ENCODE measurements at regions not wholly inside any gene's neighbourhood (a gene's known extent, or its start where the extent isn't known, plus 50 kb on each side); places are given as distances from the start of the nearest gene placed in this dataset.
"Not testable (repeated sequence)": the region's sequence is repeated elsewhere in the genome, so short reads cannot be mapped to it uniquely, and the experiment has no call there.

GRCh38 chr14:21788687-21789086, 115.1 kb upstream of the OR4E1 start:
- H3K9me3 Mint-ChIP-seq (ENCODE audit: low read depth); H3K4me3 Mint-ChIP-seq; CTCF ChIA-PET; H3K36me3 Mint-ChIP-seq; H3K4me1 Mint-ChIP-seq; DNase-seq; ATAC-seq; H3K27ac Mint-ChIP-seq: not testable (repeated sequence)
- peaks cover 20% of the 10 kb centered on the region for H3K27me3 Mint-ChIP-seq

- H3K9me3 Mint-ChIP-seq (ENCODE audit: low read depth); CTCF ChIA-PET; H3K36me3 Mint-ChIP-seq; H3K27ac Mint-ChIP-seq; DNase-seq; ATAC-seq; H3K4me1 Mint-ChIP-seq; H3K4me3 Mint-ChIP-seq: not testable (repeated sequence)
- peaks cover 16% of the 10 kb centered on the region for H3K27me3 Mint-ChIP-seq
Observed at GRCh38 chr14:21787242-21787641, 113.6 kb upstream of the OR4E1 start.

- no peak overlapping the region for H3K4me3 Mint-ChIP-seq
- peaks cover 11% of the 10 kb centered on the region for H3K27me3 Mint-ChIP-seq
- CTCF ChIA-PET, result no interaction called here
- no peaks in the 10 kb centered on the region for H3K4me1 Mint-ChIP-seq
- H3K9me3 Mint-ChIP-seq (ENCODE audit: low read depth), result no peaks in the 10 kb centered on the region
- no peak for DNase-seq
- H3K36me3 Mint-ChIP-seq, result no peaks in the 10 kb centered on the region
- no peak for ATAC-seq
- no peak overlapping the region for H3K27ac Mint-ChIP-seq
Observed at GRCh38 chr14:21781543-21781942, 107.9 kb upstream of the OR4E1 start.

DNA sequence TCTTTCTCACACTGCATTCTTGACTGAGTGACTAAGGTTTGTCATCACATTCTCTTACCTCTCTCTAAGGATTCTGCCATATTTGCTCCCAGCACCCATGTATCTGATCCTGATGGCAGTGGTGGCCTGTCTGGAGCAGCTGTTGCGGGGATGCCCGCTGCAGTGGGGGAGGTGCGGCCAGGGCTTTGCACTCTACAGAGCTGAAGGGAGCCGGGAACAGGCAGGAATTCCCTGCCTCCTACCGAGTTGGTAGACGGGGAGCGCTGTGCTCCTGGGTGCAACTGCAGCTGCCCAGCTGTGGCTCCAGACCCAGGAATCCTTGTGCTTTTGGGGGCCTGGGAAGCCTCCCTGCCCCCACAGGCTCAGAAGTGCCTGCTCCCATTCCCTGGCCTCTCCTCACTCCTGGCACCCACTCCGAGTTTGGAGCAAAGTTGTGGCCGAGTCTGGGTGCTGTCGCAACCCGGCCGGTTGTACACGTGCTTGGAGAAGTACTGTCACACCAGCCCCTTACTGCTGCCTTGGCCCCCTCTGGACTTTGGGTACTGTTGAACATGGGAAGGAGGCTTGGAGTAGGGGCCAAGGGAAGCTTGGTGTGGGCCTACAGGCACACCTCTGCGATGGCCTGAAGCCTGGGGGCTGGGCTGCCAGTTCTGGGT, 106.9 kb upstream of the OR4E1 start:
- CTCF ChIA-PET, result no interaction called here
- Mint-ChIP-seq H3K27me3 (peaks cover 11% of the 10 kb centered on the region), H3K27ac (no peak overlapping the region), H3K4me1 (no peaks in the 10 kb centered on the region), H3K36me3 (no peaks in the 10 kb centered on the region), H3K9me3 (ENCODE audit: low read depth) (no peaks in the 10 kb centered on the region), H3K4me3 (no peak overlapping the region)
- no peak for DNase-seq
- no peak for ATAC-seq

- Mint-ChIP-seq H3K4me1 (peaks cover 8% of the 10 kb centered on the region), H3K27me3 (peaks cover 20% of the 10 kb centered on the region), H3K36me3 (no peaks in the 10 kb centered on the region), H3K4me3 (no peak overlapping the region), H3K9me3 (ENCODE audit: low read depth) (no peaks in the 10 kb centered on the region), H3K27ac (no peak overlapping the region)
- CTCF ChIA-PET, result interaction anchor here (1.4 kb wide), 1 partner anchor 23 kb away, joined by 3 read pairs; no protein-coding TSS in a partner anchor
- DNase-seq (no peak), ATAC-seq (no peak)
Observed at GRCh38 chr14:21771671-21772070, 98.1 kb upstream of the OR4E1 start.

- ATAC-seq, result peak; percentile 9
Observed at GRCh38 chr14:21768875-21769257, 95.2 kb upstream of the OR4E1 start.

GRCh38 chr14:21768116-21768874, 94.7 kb upstream of the OR4E1 start:
- ATAC-seq (peak; percentile 93), DNase-seq (peak; percentile 54)
- peaks cover 21% of the 10 kb centered on the region for H3K27me3 Mint-ChIP-seq
- peak overlapping the region; percentile 80 for H3K27ac Mint-ChIP-seq
- H3K9me3 Mint-ChIP-seq (ENCODE audit: low read depth), result no peaks in the 10 kb centered on the region
- CTCF ChIA-PET, result interaction anchor here (1.0 to 3.3 kb wide), 4 partner anchors 19 to 58 kb away, joined by 3 to 15 read pairs (median 4); no protein-coding TSS in a partner anchor
- H3K4me1 Mint-ChIP-seq, result peaks cover 8% of the 10 kb centered on the region
- peak overlapping the region; percentile 61 for H3K4me3 Mint-ChIP-seq
- no peaks in the 10 kb centered on the region for H3K36me3 Mint-ChIP-seq

More at GRCh38 chr14:21768875-21769257, 95.2 kb upstream of the OR4E1 start:
- no peaks in the 10 kb centered on the region for H3K9me3 Mint-ChIP-seq (ENCODE audit: low read depth)
- H3K27me3 Mint-ChIP-seq, result peaks cover 21% of the 10 kb centered on the region
- CTCF ChIA-PET, result interaction anchor here (1.2 to 3.3 kb wide), 2 partner anchors 19 to 57 kb away, joined by 3 to 15 read pairs; no protein-coding TSS in a partner anchor
- no peaks in the 10 kb centered on the region for H3K36me3 Mint-ChIP-seq
- H3K27ac Mint-ChIP-seq, result peak overlapping the region; percentile 80
- peak overlapping the region; percentile 61 for H3K4me3 Mint-ChIP-seq
- no peak for DNase-seq
- peaks cover 8% of the 10 kb centered on the region for H3K4me1 Mint-ChIP-seq

DNA sequence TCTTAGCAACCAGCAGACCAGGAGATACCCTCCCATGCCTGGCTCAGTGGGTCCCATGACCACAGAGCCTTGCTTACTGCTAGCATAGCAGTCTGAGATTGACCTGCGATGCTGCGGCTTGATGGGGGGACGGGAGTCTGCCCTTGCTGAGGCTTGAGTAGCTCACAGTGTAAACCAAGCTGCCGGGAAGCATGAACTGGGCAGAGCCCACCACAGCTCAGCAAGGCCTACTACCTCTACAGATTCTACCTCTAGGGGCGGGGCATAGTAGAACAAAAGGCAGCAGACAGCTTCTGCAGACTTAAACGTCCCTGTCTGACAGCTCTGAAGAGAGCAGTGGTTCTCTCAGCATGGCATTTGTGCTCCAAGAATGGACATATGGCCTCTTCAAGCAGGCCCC, 86.7 kb upstream of the OR4E1 start:
- H3K4me1 Mint-ChIP-seq; ATAC-seq; H3K27ac Mint-ChIP-seq; DNase-seq; H3K4me3 Mint-ChIP-seq; CTCF ChIA-PET; H3K36me3 Mint-ChIP-seq; H3K9me3 Mint-ChIP-seq (ENCODE audit: low read depth): not testable (repeated sequence)
- H3K27me3 Mint-ChIP-seq, result peaks cover 36% of the 10 kb centered on the region

- H3K9me3 Mint-ChIP-seq (ENCODE audit: low read depth), result no peaks in the 10 kb centered on the region
- ATAC-seq, result peak; percentile 16
- peaks cover 24% of the 10 kb centered on the region for H3K27me3 Mint-ChIP-seq
- peaks cover 6% of the 10 kb centered on the region for H3K4me1 Mint-ChIP-seq
- CTCF ChIA-PET, result interaction anchor here (0.7 to 2.7 kb wide), 13 partner anchors 9 to 807 kb away, joined by 3 to 15 read pairs (median 4); no protein-coding TSS in a partner anchor
- DNase-seq, result no peak
- no peaks in the 10 kb centered on the region for H3K36me3 Mint-ChIP-seq
- peak overlapping the region; percentile 41 for H3K4me3 Mint-ChIP-seq
- peak overlapping the region; percentile 57 for H3K27ac Mint-ChIP-seq
Observed at GRCh38 chr14:21749306-21749868, 75.8 kb upstream of the OR4E1 start.

DNA sequence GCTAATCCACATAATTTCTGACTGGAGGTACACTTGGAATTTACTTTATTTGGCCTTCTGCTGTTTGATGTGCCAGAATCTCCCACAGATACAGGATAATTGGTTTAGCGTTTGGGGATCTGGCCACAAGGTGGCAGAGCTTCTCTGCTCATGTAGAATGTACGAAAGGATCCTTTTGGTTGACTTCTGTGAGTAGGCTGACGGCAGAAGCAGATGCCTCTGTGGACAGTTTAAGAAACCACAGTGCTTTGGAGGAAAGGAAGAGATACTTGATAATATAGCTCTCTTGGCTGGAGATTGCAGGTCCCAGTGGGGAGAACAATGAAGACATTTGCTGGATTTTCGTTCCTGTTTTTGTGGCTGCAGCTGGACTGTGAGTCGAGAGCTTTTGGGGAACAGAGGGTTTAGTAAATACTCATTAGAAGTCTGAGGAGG, 75.3 kb upstream of the OR4E1 start:
- DNase-seq (peak; percentile 70), ATAC-seq (peak; percentile 82)
- Mint-ChIP-seq H3K9me3 (ENCODE audit: low read depth) (no peaks in the 10 kb centered on the region), H3K27ac (peak overlapping the region; percentile 57), H3K4me3 (peak overlapping the region; percentile 41), H3K4me1 (peaks cover 6% of the 10 kb centered on the region), H3K27me3 (peaks cover 24% of the 10 kb centered on the region), H3K36me3 (no peaks in the 10 kb centered on the region)
- CTCF ChIA-PET, result interaction anchor here (0.7 to 2.7 kb wide), 13 partner anchors 9 to 807 kb away, joined by 3 to 15 read pairs (median 4); no protein-coding TSS in a partner anchor

- Mint-ChIP-seq H3K27me3 (peaks cover 63% of the 10 kb centered on the region), H3K4me1 (peaks cover 6% of the 10 kb centered on the region), H3K9me3 (ENCODE audit: low read depth) (no peaks in the 10 kb centered on the region), H3K27ac (peak overlapping the region; percentile 77), H3K36me3 (no peaks in the 10 kb centered on the region), H3K4me3 (peak overlapping the region; percentile 64)
- CTCF ChIA-PET, result interaction anchor here (0.7 to 3.0 kb wide), 6 partner anchors 13 to 835 kb away, joined by 3 to 27 read pairs (median 8); no protein-coding TSS in a partner anchor
- ATAC-seq (peak; percentile 89), DNase-seq (peak; percentile 64)
Observed at GRCh38 chr14:21735639-21736307, 62.2 kb upstream of the OR4E1 start.

DNA sequence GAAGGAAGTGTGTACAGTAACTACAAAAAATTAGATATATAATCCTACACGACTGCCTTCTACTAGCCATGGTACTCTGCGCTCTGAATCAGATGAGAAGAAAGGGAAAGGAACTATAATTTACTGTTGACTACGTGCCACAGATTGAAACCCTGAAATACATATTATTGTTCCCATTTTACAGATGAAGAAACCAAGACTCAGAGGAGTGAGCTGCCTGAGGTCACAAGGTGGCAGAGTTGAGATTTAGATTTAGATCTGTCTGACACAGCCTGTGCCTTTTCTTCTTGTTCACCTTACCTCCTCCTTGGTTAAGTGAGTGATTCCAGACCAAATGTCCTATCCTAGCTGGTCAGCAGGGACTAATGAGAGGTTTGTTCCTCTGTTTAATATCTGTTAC, 61.6 kb upstream of the OR4E1 start:
- Mint-ChIP-seq H3K36me3 (no peaks in the 10 kb centered on the region), H3K4me1 (peaks cover 7% of the 10 kb centered on the region), H3K9me3 (ENCODE audit: low read depth) (no peaks in the 10 kb centered on the region), H3K27me3 (peaks cover 61% of the 10 kb centered on the region), H3K4me3 (peak overlapping the region; percentile 64), H3K27ac (peak overlapping the region; percentile 77)
- CTCF ChIA-PET, result interaction anchor here (1.1 to 3.0 kb wide), 8 partner anchors 12 to 835 kb away, joined by 3 to 27 read pairs (median 6); no protein-coding TSS in a partner anchor
- no peak for DNase-seq
- no peak for ATAC-seq

Measured in activated CD8-positive, alpha-beta memory T cell treated with anti-CD3 and anti-CD28 coated beads, Interleukin-2, amount 10 ng/mL, durations not matched to agents 7 days and 5 days (primary cell).